ENCODE measurements at regions not wholly inside any gene's neighbourhood (a gene's known extent, or its start where the extent isn't known, plus 50 kb on each side); places are given as distances from the start of the nearest gene placed in this dataset.

DNA sequence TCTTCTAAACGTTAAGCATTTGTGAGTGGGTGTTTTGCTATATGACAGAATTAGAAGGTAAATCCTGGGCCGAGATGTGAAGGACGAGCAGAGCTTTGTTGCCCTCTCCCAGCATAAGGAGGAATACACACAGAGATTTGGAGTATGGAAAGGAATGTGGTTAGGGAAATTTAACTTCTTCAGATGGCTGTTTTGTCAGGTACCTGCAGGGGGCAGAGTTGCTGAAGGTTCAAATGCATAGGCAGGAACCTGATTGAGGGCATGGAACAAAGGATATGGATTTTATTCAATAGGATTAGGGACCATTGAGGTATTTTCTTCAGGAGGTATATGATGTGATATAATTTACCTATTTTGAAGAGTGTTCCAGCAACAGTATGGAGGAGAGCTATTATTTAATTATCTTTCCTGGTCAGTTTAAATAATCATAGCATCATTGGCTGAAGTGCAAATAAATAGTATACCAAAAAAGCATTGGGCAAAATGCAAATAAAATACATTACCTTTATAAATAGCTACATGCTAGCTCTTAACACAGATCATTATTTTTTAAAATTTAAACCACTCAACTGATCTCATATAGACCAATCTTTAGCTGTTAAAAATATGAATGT lies 143.6 kb downstream of the SLIT2 start:
- DNase-seq (ENCODE audit: low read depth) = no peak
- TF ChIP-seq, protein P1, sequence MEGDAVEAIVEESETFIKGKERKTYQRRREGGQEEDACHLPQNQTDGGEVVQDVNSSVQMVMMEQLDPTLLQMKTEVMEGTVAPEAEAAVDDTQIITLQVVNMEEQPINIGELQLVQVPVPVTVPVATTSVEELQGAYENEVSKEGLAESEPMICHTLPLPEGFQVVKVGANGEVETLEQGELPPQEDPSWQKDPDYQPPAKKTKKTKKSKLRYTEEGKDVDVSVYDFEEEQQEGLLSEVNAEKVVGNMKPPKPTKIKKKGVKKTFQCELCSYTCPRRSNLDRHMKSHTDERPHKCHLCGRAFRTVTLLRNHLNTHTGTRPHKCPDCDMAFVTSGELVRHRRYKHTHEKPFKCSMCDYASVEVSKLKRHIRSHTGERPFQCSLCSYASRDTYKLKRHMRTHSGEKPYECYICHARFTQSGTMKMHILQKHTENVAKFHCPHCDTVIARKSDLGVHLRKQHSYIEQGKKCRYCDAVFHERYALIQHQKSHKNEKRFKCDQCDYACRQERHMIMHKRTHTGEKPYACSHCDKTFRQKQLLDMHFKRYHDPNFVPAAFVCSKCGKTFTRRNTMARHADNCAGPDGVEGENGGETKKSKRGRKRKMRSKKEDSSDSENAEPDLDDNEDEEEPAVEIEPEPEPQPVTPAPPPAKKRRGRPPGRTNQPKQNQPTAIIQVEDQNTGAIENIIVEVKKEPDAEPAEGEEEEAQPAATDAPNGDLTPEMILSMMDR (IDR thresholded peaks at IDR 0.05; ENCODE audit: low read depth, low read length, missing control alignments) = peak; percentile 56
- H3K4me3 ChIP-seq (ENCODE audit: low read depth, low read length) = no peak overlapping the region
- in situ Hi-C loops (cut with HindIII; ENCODE audit: low sequenced_read_pairs) = no loop called here

DNA sequence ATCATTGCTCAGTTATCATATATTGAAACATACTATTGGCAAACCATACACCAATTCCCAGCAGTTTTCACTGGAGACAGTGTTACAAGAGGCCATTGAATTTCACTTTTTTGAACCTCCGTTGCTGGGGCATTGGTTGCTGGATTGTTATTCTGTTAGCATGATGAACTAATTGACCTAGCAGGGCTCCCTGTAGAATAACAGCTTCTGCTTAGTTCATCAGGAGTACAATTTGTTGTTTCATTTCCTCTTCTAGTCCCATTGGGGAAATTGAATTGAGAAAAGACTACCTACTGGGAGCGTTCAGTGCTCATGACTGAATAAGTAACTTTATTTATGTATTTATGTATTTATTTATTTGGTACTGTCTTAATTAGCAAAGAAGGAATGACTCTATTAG lies 151.6 kb downstream of the SLIT2 start:
- in situ Hi-C loops (cut with HindIII; ENCODE audit: low sequenced_read_pairs) = no loop called here
- TF ChIP-seq, protein P1 (IDR thresholded peaks at IDR 0.05; ENCODE audit: low read depth, low read length, missing control alignments) = no peak
- no peak overlapping the region for H3K4me3 ChIP-seq (ENCODE audit: low read depth, low read length)
- DNase-seq (ENCODE audit: low read depth) = no peak

- no peak overlapping the region for H3K4me3 ChIP-seq (ENCODE audit: low read depth, low read length)
- in situ Hi-C loops (cut with HindIII; ENCODE audit: low sequenced_read_pairs) = no loop called here
- no peak for DNase-seq (ENCODE audit: low read depth)
- TF ChIP-seq, protein P1 (IDR thresholded peaks at IDR 0.05; ENCODE audit: low read depth, low read length, missing control alignments) = no peak
Measured at GRCh38 chr4:20403846-20404245, 152.1 kb downstream of the SLIT2 start.

- in situ Hi-C loops (cut with HindIII; ENCODE audit: low sequenced_read_pairs) = no loop called here
- no peak overlapping the region for H3K4me3 ChIP-seq (ENCODE audit: low read depth, low read length)
- no peak for DNase-seq (ENCODE audit: low read depth)
Measured at GRCh38 chr4:20408611-20409010, 156.9 kb downstream of the SLIT2 start.

GRCh38 chr4:20412072-20412471 lies 160.4 kb downstream of the SLIT2 start:
- in situ Hi-C loops (cut with HindIII; ENCODE audit: low sequenced_read_pairs) = no loop called here
- no peak for DNase-seq (ENCODE audit: low read depth)
- H3K4me3 ChIP-seq (ENCODE audit: low read depth, low read length) = no peak overlapping the region
- TF ChIP-seq, protein P1 (IDR thresholded peaks at IDR 0.05; ENCODE audit: low read depth, low read length, missing control alignments) = no peak

More at GRCh38 chr4:20408611-20409010, 156.9 kb downstream of the SLIT2 start:
- TF ChIP-seq, protein P1 (IDR thresholded peaks at IDR 0.05; ENCODE audit: low read depth, low read length, missing control alignments) = no peak

GRCh38 chr4:20416800-20417199 lies 165.1 kb downstream of the SLIT2 start:
- H3K4me3 ChIP-seq (ENCODE audit: low read depth, low read length) = no peak overlapping the region
- DNase-seq (ENCODE audit: low read depth) = no peak
- in situ Hi-C loops (cut with HindIII; ENCODE audit: low sequenced_read_pairs) = no loop called here
- TF ChIP-seq, protein P1 (IDR thresholded peaks at IDR 0.05; ENCODE audit: low read depth, low read length, missing control alignments) = no peak

Data from astrocyte of the cerebellum (primary cell).